ENCODE measurements at regions not wholly inside any gene's neighbourhood (a gene's known extent, or its start where the extent isn't known, plus 50 kb on each side); places are given as distances from the start of the nearest gene placed in this dataset.

- peak; percentile 90 for DNase-seq
These were observed 175.3 kb downstream of the QDPR start for GRCh38 chr4:17336524-17336961.

- DNase-seq: no peak
These were observed 175.8 kb downstream of the QDPR start for GRCh38 chr4:17336069-17336468.

- peak; percentile 14 for DNase-seq
These were observed 176.5 kb downstream of the QDPR start for GRCh38 chr4:17335371-17335770.

- no peak for DNase-seq
These were observed 179.4 kb downstream of the QDPR start for GRCh38 chr4:17332478-17332877.

- no peak for DNase-seq
These were observed 182.8 kb downstream of the QDPR start for GRCh38 chr4:17329046-17329445.

- DNase-seq: no peak
These were observed 183.6 kb downstream of the QDPR start for GRCh38 chr4:17328141-17328815.

- DNase-seq: no peak
These were observed 184.3 kb downstream of the QDPR start for GRCh38 chr4:17327591-17327990.

GRCh38 chr4:17326756-17327155, 185.1 kb downstream of the QDPR start:
- no peak for DNase-seq

GRCh38 chr4:17325098-17325497, 186.8 kb downstream of the QDPR start:
- no peak for DNase-seq

GRCh38 chr4:17324386-17324830, 187.5 kb downstream of the QDPR start:
- peak; percentile 43 for DNase-seq

- DNase-seq: no peak
These were observed 188.1 kb downstream of the QDPR start for GRCh38 chr4:17323554-17324385.

- no peak for DNase-seq
These were observed 189.4 kb downstream of the QDPR start for GRCh38 chr4:17322514-17322913.

- no peak for DNase-seq
These were observed 191.8 kb downstream of the QDPR start for GRCh38 chr4:17320046-17320445.

GRCh38 chr4:17317526-17317925, 194.4 kb downstream of the QDPR start:
- DNase-seq: no peak

- no peak for DNase-seq
These were observed 195.3 kb downstream of the QDPR start for GRCh38 chr4:17316566-17316965.

- DNase-seq: no peak
These were observed 196.4 kb downstream of the QDPR start for GRCh38 chr4:17315459-17315858.

- no peak for DNase-seq
These were observed 198.7 kb downstream of the QDPR start for GRCh38 chr4:17313194-17313593.

- no peak for DNase-seq
These were observed 201.6 kb downstream of the QDPR start for GRCh38 chr4:17310269-17310652.

GRCh38 chr4:17309567-17310268, 202.2 kb downstream of the QDPR start:
- no peak for DNase-seq

GRCh38 chr4:17301869-17302268, 210.0 kb downstream of the QDPR start:
- DNase-seq: no peak

GRCh38 chr4:17301266-17301665, 210.6 kb downstream of the QDPR start:
- no peak for DNase-seq

GRCh38 chr4:17296921-17297890, 214.7 kb downstream of the QDPR start:
- DNase-seq: no peak
